ENCODE measurements at regions not wholly inside any gene's neighbourhood (a gene's known extent, or its start where the extent isn't known, plus 50 kb on each side); places are given as distances from the start of the nearest gene placed in this dataset.

DNA sequence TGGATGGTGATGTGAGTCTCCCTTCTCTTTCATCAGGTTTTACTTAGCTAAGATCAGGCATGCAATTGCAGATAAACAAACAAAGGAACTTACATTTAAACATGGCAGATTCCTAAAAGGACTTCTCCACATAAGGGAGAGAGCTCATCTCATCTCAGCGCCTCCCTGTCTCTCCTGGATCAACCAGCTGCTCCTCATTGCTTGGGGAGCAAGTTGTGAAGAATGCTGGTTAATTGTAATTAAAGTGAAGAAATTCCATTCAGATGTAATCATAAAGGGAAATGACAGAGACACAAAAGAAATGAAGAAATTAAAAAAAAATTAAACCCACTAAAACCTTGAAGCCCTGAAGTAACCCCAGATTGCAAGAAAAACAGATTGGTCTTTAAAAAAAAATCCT lies 104.4 kb upstream of the DIO2 start (continued):
- TF ChIP-seq, protein P1, sequence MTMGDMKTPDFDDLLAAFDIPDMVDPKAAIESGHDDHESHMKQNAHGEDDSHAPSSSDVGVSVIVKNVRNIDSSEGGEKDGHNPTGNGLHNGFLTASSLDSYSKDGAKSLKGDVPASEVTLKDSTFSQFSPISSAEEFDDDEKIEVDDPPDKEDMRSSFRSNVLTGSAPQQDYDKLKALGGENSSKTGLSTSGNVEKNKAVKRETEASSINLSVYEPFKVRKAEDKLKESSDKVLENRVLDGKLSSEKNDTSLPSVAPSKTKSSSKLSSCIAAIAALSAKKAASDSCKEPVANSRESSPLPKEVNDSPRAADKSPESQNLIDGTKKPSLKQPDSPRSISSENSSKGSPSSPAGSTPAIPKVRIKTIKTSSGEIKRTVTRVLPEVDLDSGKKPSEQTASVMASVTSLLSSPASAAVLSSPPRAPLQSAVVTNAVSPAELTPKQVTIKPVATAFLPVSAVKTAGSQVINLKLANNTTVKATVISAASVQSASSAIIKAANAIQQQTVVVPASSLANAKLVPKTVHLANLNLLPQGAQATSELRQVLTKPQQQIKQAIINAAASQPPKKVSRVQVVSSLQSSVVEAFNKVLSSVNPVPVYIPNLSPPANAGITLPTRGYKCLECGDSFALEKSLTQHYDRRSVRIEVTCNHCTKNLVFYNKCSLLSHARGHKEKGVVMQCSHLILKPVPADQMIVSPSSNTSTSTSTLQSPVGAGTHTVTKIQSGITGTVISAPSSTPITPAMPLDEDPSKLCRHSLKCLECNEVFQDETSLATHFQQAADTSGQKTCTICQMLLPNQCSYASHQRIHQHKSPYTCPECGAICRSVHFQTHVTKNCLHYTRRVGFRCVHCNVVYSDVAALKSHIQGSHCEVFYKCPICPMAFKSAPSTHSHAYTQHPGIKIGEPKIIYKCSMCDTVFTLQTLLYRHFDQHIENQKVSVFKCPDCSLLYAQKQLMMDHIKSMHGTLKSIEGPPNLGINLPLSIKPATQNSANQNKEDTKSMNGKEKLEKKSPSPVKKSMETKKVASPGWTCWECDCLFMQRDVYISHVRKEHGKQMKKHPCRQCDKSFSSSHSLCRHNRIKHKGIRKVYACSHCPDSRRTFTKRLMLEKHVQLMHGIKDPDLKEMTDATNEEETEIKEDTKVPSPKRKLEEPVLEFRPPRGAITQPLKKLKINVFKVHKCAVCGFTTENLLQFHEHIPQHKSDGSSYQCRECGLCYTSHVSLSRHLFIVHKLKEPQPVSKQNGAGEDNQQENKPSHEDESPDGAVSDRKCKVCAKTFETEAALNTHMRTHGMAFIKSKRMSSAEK (CRISPR knock-in tag; IDR thresholded peaks at IDR 0.05; ENCODE audit: borderline replicate concordance): no peak
- no peak for TF ChIP-seq JAZF1 (CRISPR knock-in tag; IDR thresholded peaks at IDR 0.05)

DNA sequence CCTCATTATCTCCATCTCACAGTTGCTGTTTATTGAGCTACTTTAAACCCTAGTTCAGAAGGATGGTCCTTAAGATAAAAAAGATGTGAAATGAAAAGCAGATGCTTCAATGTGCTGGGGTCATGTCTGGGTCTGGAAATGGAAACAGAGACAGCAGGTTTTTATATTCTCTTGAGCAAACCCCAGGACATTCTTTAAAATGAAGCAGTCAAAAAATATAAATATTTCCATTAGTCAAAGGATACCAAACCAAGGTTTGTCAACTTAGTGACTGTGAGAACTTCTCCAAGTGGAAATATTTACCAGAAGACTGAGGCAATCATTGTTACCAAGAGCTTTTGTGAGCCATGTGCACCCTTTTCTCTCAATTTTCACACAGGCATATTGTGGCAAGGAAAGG lies 102.5 kb upstream of the DIO2 start:
- H3K27me3 Mint-ChIP-seq (ENCODE audit: low read depth): no peaks in the 10 kb centered on the region
- TF ChIP-seq, protein P2, sequence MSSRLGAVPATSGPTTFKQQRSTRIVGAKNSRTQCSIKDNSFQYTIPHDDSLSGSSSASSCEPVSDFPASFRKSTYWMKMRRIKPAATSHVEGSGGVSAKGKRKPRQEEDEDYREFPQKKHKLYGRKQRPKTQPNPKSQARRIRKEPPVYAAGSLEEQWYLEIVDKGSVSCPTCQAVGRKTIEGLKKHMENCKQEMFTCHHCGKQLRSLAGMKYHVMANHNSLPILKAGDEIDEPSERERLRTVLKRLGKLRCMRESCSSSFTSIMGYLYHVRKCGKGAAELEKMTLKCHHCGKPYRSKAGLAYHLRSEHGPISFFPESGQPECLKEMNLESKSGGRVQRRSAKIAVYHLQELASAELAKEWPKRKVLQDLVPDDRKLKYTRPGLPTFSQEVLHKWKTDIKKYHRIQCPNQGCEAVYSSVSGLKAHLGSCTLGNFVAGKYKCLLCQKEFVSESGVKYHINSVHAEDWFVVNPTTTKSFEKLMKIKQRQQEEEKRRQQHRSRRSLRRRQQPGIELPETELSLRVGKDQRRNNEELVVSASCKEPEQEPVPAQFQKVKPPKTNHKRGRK (CRISPR knock-in tag; IDR thresholded peaks at IDR 0.05; ENCODE audit: borderline replicate concordance): no peak
- no peak for TF ChIP-seq TCF7 (CRISPR knock-in tag; IDR thresholded peaks at IDR 0.05; ENCODE audit: low read depth)
- no peak for TF ChIP-seq FOXJ3 (CRISPR knock-in tag; IDR thresholded peaks at IDR 0.05; ENCODE audit: borderline replicate concordance)
- no peak for TF ChIP-seq ZNF138 (CRISPR knock-in tag; conservative IDR thresholded peaks at IDR 0.05)
- peaks cover 4% of the 10 kb centered on the region for H3K36me3 Mint-ChIP-seq
- no peak overlapping the region for H3K27ac Mint-ChIP-seq
- ATAC-seq (no peak), DNase-seq (ENCODE audit: low spot score) (no peak)
- peaks cover 49% of the 10 kb centered on the region for H3K9me3 Mint-ChIP-seq
- CTCF ChIA-PET: no interaction called here
- peaks cover 5% of the 10 kb centered on the region for H3K4me1 Mint-ChIP-seq
- POLR2A ChIA-PET: no interaction called here
- no peak overlapping the region for H3K4me3 Mint-ChIP-seq

DNA sequence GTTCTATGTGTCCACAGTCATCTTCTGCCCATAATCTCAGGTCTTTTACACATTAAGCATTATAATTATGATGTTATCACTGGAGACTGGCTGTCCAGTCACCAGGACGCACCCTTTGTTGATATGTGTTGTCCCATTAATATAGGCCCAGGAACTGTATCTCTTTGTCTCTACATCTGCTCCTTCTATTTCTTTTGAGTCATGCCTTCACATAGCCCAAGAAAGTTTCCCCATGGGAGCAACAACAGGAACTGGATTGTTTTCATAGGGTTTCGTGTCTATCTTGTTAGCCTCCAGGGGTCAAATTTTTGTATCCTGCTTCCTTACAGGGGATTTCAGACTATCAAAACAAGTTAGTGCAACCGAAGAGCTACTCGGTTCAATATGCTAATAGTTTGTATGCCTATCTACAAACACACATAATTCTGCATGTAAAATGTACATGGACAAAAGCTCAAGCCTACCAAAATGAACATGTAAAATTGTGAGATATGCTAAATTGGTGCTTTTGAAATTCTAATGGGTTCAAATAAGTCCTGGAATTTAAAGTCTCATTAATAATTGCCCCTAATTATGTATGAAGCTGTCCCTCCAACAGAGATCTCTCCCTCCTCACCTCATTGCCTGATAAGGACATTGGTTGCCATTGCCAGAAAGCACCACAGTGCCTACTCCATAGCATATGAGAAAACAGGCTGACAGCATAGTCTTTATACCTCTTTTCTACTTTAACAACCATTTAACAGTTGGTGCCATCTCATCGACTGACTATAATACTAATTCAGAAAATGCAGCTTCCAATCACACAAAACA lies 99.8 kb upstream of the DIO2 start:
- DNase-seq (ENCODE audit: low spot score) (no peak), ATAC-seq (no peak)
- peaks cover 5% of the 10 kb centered on the region for H3K4me1 Mint-ChIP-seq
- no peak overlapping the region for H3K27ac Mint-ChIP-seq
- H3K36me3 Mint-ChIP-seq: peaks cover 6% of the 10 kb centered on the region
- H3K9me3 Mint-ChIP-seq: peaks cover 53% of the 10 kb centered on the region
- ChIA-PET CTCF (no interaction called here), POLR2A (no interaction called here)
- no peaks in the 10 kb centered on the region; the same call in 1 of the 2 replicates for H3K27me3 Mint-ChIP-seq (ENCODE audit: low read depth)
- no peak overlapping the region for H3K4me3 Mint-ChIP-seq
- no peak for TF ChIP-seq ZNF232 (CRISPR knock-in tag; IDR thresholded peaks at IDR 0.05)
- TF ChIP-seq NR2C2 (CRISPR knock-in tag; IDR thresholded peaks at IDR 0.05): no peak
- TF ChIP-seq, protein P3, sequence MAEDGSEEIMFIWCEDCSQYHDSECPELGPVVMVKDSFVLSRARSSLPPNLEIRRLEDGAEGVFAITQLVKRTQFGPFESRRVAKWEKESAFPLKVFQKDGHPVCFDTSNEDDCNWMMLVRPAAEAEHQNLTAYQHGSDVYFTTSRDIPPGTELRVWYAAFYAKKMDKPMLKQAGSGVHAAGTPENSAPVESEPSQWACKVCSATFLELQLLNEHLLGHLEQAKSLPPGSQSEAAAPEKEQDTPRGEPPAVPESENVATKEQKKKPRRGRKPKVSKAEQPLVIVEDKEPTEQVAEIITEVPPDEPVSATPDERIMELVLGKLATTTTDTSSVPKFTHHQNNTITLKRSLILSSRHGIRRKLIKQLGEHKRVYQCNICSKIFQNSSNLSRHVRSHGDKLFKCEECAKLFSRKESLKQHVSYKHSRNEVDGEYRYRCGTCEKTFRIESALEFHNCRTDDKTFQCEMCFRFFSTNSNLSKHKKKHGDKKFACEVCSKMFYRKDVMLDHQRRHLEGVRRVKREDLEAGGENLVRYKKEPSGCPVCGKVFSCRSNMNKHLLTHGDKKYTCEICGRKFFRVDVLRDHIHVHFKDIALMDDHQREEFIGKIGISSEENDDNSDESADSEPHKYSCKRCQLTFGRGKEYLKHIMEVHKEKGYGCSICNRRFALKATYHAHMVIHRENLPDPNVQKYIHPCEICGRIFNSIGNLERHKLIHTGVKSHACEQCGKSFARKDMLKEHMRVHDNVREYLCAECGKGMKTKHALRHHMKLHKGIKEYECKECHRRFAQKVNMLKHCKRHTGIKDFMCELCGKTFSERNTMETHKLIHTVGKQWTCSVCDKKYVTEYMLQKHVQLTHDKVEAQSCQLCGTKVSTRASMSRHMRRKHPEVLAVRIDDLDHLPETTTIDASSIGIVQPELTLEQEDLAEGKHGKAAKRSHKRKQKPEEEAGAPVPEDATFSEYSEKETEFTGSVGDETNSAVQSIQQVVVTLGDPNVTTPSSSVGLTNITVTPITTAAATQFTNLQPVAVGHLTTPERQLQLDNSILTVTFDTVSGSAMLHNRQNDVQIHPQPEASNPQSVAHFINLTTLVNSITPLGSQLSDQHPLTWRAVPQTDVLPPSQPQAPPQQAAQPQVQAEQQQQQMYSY (CRISPR knock-in tag; IDR thresholded peaks at IDR 0.05): no peak
- TF ChIP-seq, protein P4, sequence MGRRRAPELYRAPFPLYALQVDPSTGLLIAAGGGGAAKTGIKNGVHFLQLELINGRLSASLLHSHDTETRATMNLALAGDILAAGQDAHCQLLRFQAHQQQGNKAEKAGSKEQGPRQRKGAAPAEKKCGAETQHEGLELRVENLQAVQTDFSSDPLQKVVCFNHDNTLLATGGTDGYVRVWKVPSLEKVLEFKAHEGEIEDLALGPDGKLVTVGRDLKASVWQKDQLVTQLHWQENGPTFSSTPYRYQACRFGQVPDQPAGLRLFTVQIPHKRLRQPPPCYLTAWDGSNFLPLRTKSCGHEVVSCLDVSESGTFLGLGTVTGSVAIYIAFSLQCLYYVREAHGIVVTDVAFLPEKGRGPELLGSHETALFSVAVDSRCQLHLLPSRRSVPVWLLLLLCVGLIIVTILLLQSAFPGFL (CRISPR knock-in tag; IDR thresholded peaks at IDR 0.05; ENCODE audit: borderline replicate concordance): no peak
- no peak for TF ChIP-seq SP1 (CRISPR knock-in tag; conservative IDR thresholded peaks at IDR 0.05)
- no peak for TF ChIP-seq ELF4 (CRISPR knock-in tag; IDR thresholded peaks at IDR 0.05; ENCODE audit: low read depth)
- TF ChIP-seq, protein P2 (CRISPR knock-in tag; IDR thresholded peaks at IDR 0.05; ENCODE audit: borderline replicate concordance): no peak
- TF ChIP-seq, protein P5, sequence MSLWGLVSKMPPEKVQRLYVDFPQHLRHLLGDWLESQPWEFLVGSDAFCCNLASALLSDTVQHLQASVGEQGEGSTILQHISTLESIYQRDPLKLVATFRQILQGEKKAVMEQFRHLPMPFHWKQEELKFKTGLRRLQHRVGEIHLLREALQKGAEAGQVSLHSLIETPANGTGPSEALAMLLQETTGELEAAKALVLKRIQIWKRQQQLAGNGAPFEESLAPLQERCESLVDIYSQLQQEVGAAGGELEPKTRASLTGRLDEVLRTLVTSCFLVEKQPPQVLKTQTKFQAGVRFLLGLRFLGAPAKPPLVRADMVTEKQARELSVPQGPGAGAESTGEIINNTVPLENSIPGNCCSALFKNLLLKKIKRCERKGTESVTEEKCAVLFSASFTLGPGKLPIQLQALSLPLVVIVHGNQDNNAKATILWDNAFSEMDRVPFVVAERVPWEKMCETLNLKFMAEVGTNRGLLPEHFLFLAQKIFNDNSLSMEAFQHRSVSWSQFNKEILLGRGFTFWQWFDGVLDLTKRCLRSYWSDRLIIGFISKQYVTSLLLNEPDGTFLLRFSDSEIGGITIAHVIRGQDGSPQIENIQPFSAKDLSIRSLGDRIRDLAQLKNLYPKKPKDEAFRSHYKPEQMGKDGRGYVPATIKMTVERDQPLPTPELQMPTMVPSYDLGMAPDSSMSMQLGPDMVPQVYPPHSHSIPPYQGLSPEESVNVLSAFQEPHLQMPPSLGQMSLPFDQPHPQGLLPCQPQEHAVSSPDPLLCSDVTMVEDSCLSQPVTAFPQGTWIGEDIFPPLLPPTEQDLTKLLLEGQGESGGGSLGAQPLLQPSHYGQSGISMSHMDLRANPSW (CRISPR knock-in tag; conservative IDR thresholded peaks at IDR 0.05; ENCODE audit: low read depth): no peak
- no peak for TF ChIP-seq CBFB (CRISPR knock-in tag; IDR thresholded peaks at IDR 0.05; ENCODE audit: low read depth)
- no peak for TF ChIP-seq FOXP1 (CRISPR knock-in tag; IDR thresholded peaks at IDR 0.05; ENCODE audit: borderline replicate concordance)
- no peak for TF ChIP-seq NR3C1 (CRISPR knock-in tag; conservative IDR thresholded peaks at IDR 0.05; ENCODE audit: low read depth)
